Transverse colon (tissue), 4 donors: ENCODE measurements at regions not wholly inside any gene's neighbourhood (a gene's known extent, or its start where the extent isn't known, plus 50 kb on each side); places are given as distances from the start of the nearest gene placed in this dataset.

Experiments
- DNase-seq: peaks from one replicate; pipeline ENCODE4 v3.0.0-alpha.2; 2019
- H3K27ac ChIP-seq, 4 donors: fragments of 200-600 bp; sonication (generic); 2 replicates each; pipeline ENCODE4 v1.5.1; 2016 to 2018; ENCODE audit warnings: inconsistent platforms in 4 of 4
- H3K27me3 ChIP-seq: fragments of 200-600 bp; sonication (generic); 2 replicates; pipeline ENCODE4 v1.5.1; 2017; ENCODE audit warnings: inconsistent platforms
- H3K36me3 ChIP-seq, 4 donors: fragments of 200-600 bp; sonication (generic); 2 replicates each; pipeline ENCODE4 v1.5.1; 2017 to 2019; ENCODE audit warnings: inconsistent platforms in 4 of 4
- H3K4me1 ChIP-seq, 4 donors: fragments of 200-600 bp; sonication (generic); 2 replicates each; pipeline ENCODE4 v1.5.1; 2017 to 2020; ENCODE audit warnings: inconsistent platforms in 4 of 4
- H3K4me3 ChIP-seq, 4 donors: fragments of 200-600 bp; sonication (generic); 1 replicate in 1 of 4; 2 replicates in 3 of 4; pipeline versions ENCODE4 v1.5.1 to v1.6.1; 2017 to 2019; ENCODE audit warnings: inconsistent platforms in 4 of 4
- H3K9me3 ChIP-seq, 2 donors: fragments of 200-600 bp; sonication (generic); 2 replicates each; pipeline ENCODE4 v1.5.1; 2017 to 2019; ENCODE audit warnings: inconsistent platforms in 2 of 2
- CTCF ChIP-seq, 5 experiments: fragments of 200-600 bp in 3 of 5; fragments of 450-650 bp in 2 of 5; sonication (generic) in 3 of 5; IDR thresholded peaks; 1 replicate in 2 of 5; 2 replicates in 3 of 5; pipeline ENCODE4 v1.5.1; 2016 to 2017; ENCODE audit warnings: antibody characterized with exemption in 5 of 5, inconsistent platforms in 3 of 5, mild to moderate bottlenecking in 2 of 5, moderate library complexity in 1 of 5
- EP300 ChIP-seq: sonication (generic); formaldehyde crosslinking; IDR thresholded peaks from one replicate; pipeline ENCODE4 v1.6.1; 2017; ENCODE audit warnings: antibody characterized with exemption, low read depth
- POLR2A ChIP-seq: fragments of 450-650 bp; IDR thresholded peaks from one replicate; pipeline ENCODE4 v1.6.1; 2016; ENCODE audit warnings: antibody characterized with exemption, mild to moderate bottlenecking, moderate library complexity
- POLR2AphosphoS5 ChIP-seq, 3 donors: sonication (generic); formaldehyde crosslinking; IDR thresholded peaks; one replicate each; pipeline ENCODE4 v1.6.1; 2016; ENCODE audit warnings: antibody characterized with exemption in 3 of 3
- WGBS, 2 donors: methylation state at CpG; one replicate each; pipeline ENCODE4 v1.1.5; 2018; ENCODE audit warnings: low coverage in 1 of 2; 5-methylcytosine and 5-hydroxymethylcytosine counted together
- in situ Hi-C, 4 donors: fragments of 200-750 bp; cut with MboI; loops; one replicate each; pipeline versions ENCODE4 v1.15.0 to v1.15.1; 2017; ENCODE audit warnings: low sequenced_read_pairs in 3 of 4, low pct_ligation_motif_present in 1 of 4, low pct_unique_long_range_greater_than_20kb in 1 of 4
- intact Hi-C: fragments of 100-400 bp; cut with DNase I; formaldehyde crosslinking; loops from one replicate; pipeline ENCODE4 v1.15.1; 2023; ENCODE audit warnings: low total_unique reads

GRCh38 chr4:78682070-78682469, 94.1 kb upstream of the BMP2K start:
- in situ Hi-C loops: no loop called here
- H3K4me3 ChIP-seq: no peak overlapping the region
- no peaks in the 10 kb centered on the region for H3K9me3 ChIP-seq
- intact Hi-C loops: no loop called here
- no peak for DNase-seq
- no peaks in the 10 kb centered on the region for H3K27me3 ChIP-seq
- 33 to 59% methylated on average over 3 of the region's 3 CpGs for WGBS, 2 donors
- TF ChIP-seq POLR2A: no peak
- TF ChIP-seq EP300: no peak
- no peak for TF ChIP-seq CTCF (IDR thresholded peaks at IDR 0.05)
- TF ChIP-seq POLR2AphosphoS5 (IDR thresholded peaks at IDR 0.05): no peak
- no peak overlapping the region for H3K27ac ChIP-seq
- no peaks in the 10 kb centered on the region for H3K36me3 ChIP-seq
- peaks cover 0 to 15% (median 10%) of the 10 kb centered on the region in 4 donors for H3K4me1 ChIP-seq

DNA sequence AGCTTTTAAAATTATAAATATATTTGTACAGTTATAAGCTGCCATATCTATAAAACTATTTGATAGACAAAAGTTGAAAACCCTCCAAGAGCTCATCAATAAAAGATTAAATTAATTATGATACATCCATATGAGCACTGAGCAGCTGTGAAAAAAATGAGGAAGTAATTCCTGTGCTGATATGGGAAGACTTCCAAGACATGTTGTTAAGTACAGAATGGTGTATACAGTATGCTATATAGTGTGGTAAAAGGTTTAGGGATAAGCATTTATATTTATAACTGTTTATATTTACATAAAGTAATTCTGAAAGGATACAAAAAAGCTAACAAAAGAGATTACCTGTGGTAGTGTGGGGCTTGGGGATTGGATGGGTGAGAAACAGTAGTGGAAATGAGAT, 92.8 kb upstream of the BMP2K start:
- TF ChIP-seq POLR2AphosphoS5 (IDR thresholded peaks at IDR 0.05): no peak
- no peak for TF ChIP-seq EP300
- no peak for TF ChIP-seq POLR2A
- no peak for TF ChIP-seq CTCF (IDR thresholded peaks at IDR 0.05)
- H3K27ac ChIP-seq: no peak overlapping the region
- no peaks in the 10 kb centered on the region for H3K36me3 ChIP-seq
- DNase-seq: no peak
- H3K9me3 ChIP-seq: no peaks in the 10 kb centered on the region
- H3K4me3 ChIP-seq: no peak overlapping the region
- intact Hi-C loops (no loop called here), in situ Hi-C loops (no loop called here)
- H3K4me1 ChIP-seq: peaks cover 0 to 15% (median 10%) of the 10 kb centered on the region in 4 donors
- H3K27me3 ChIP-seq: no peaks in the 10 kb centered on the region

DNA sequence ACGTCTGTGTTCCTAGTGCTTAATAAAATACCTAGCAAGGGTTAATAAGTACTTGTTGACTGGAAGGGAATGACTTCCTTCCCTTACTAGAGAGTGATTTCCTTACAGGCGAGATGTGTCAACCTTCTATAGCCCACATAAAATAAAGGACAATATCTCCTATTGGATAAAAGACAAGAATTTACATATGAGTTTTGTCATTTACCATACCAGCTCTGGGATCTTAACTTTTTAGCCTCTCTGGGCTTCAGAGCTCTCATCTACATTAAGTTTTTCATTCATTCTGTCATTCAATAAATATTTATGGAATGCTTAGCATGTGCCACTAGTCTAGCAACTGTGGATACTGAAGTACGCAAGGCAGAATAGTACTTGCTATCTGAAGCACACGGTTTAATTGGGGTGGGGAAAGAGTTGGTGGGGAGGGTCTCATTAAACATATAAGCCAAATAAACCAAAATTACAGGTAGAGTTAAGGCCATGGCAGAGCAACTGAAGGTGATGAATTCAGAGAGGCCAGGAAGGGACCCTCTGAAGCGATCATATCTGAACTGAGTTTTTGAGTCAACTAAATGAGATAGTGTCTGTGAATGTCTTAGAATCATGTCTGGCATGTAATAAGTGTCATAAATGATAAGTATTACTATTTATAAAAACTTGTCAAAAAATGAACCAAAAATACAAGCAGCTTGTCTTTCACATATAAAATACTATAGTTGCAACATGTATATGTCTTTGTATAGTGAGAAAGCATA, 91.6 kb upstream of the BMP2K start:
- in situ Hi-C loops: no loop called here
- WGBS, 2 donors: 57 to 73% methylated on average over 5 of the region's 5 CpGs
- TF ChIP-seq EP300 (no peak), POLR2AphosphoS5 (IDR thresholded peaks at IDR 0.05) (no peak), CTCF (IDR thresholded peaks at IDR 0.05) (no peak), POLR2A (no peak)

DNA sequence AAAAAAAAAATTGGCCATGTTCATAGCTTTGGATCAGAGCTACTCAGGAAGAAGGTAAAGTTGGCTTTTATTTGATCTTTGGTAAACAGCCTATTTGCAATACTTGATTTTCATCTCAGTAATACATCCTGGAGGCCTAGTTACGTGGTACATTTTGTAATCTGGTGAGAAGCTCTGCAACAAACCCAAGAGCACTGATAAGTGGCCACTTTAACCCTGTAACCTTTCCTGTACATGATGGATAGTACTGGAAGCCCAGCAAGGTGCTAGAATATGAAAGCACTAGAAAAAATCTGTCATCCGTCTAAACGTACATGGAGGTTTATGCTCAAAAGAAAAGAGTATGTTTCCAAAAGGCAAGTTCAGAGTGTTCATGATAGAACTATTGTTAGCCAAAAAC, 88.3 kb upstream of the BMP2K start:
- in situ Hi-C loops: no loop called here
- DNase-seq: no peak
- TF ChIP-seq CTCF (IDR thresholded peaks at IDR 0.05): no peak
- no peak for TF ChIP-seq POLR2A
- TF ChIP-seq EP300: no peak
- TF ChIP-seq POLR2AphosphoS5 (IDR thresholded peaks at IDR 0.05): no peak

More for the DNA sequence above, 91.6 kb upstream of the BMP2K start:
- Histone ChIP-seq H3K27me3 (no peaks in the 10 kb centered on the region), H3K4me3 (no peak overlapping the region), H3K4me1 (peaks cover 0 to 15% (median 10%) of the 10 kb centered on the region in 4 donors), H3K36me3 (no peaks in the 10 kb centered on the region), H3K9me3 (no peaks in the 10 kb centered on the region), H3K27ac (no peak overlapping the region)
- intact Hi-C loops: no loop called here
- no peak for DNase-seq

More for the DNA sequence above, 88.3 kb upstream of the BMP2K start:
- Histone ChIP-seq H3K27ac (no peak overlapping the region), H3K4me3 (no peak overlapping the region), H3K4me1 (peaks cover 0 to 14% (median 10%) of the 10 kb centered on the region in 4 donors), H3K27me3 (no peaks in the 10 kb centered on the region), H3K9me3 (no peaks in the 10 kb centered on the region), H3K36me3 (no peaks in the 10 kb centered on the region)
- intact Hi-C loops: no loop called here
- 64 to 85% methylated on average over 2 to 3 of the region's 3 CpGs for WGBS, 2 donors
